ENCODE measurements at regions not wholly inside any gene's neighbourhood (a gene's known extent, or its start where the extent isn't known, plus 50 kb on each side); places are given as distances from the start of the nearest gene placed in this dataset.

DNA sequence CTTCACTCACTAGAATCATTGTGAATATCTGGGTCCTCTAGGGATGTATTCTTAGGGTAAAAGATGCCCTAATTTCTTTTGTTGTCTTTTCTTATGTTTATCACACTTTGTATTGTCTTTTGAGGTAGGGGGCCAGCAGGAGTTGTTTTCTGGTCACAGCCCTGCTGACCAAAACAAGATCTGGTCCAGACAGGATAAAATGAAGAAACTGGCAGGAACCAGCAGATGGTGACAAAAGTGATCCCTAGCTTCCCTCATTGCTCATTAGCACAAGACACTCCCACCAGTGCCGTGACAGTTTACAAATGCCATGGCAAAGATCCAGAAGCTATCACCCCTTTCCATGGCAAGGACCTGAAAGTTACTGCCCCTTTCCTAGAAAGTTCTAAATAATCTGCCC lies 81.7 kb upstream of the CCDC85A start:
- Histone ChIP-seq H3K36me3 (ENCODE audit: control insufficient read depth, insufficient read depth, low read length, severe bottlenecking) (no peaks in the 10 kb centered on the region), H3K9ac (ENCODE audit: low read length) (no peak overlapping the region), H3K27me3 (replicated peaks; ENCODE audit: control insufficient read depth, insufficient read depth, low read length) (peaks cover 6% of the 10 kb centered on the region), H3K4me3 (ENCODE audit: low read length) (no peak overlapping the region), H3K4me1 (ENCODE audit: control insufficient read depth, insufficient read depth, low read length) (no peaks in the 10 kb centered on the region), H3K9me3 (ENCODE audit: control insufficient read depth, low read length) (no peaks in the 10 kb centered on the region)
- no peak for DNase-seq (ENCODE audit: low read depth)

DNA sequence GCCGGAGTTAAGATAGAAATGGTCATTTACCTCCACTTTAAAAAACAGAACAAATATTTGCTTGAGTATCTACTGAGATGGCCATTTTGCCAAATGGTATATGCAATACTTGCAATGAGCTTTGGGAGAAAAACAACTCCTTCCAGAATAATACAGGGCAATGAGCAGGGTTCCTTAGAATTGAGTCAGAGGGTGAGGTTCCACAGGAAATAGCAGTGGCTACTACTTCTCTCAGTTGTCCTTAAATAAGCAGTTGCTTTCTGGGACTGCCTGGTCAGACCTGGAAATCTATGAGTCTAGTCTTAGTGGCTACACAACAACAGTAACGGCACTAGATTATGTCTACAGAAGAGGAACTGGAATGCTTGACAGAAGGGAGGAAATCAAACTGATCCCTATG lies 80.9 kb upstream of the CCDC85A start:
- H3K36me3 ChIP-seq (ENCODE audit: control insufficient read depth, insufficient read depth, low read length, severe bottlenecking) = no peaks in the 10 kb centered on the region
- H3K4me3 ChIP-seq (ENCODE audit: low read length) = no peak overlapping the region
- H3K9ac ChIP-seq (ENCODE audit: low read length) = no peak overlapping the region
- no peaks in the 10 kb centered on the region for H3K9me3 ChIP-seq (ENCODE audit: control insufficient read depth, low read length)
- H3K4me1 ChIP-seq (ENCODE audit: control insufficient read depth, insufficient read depth, low read length) = no peaks in the 10 kb centered on the region
- H3K27me3 ChIP-seq (replicated peaks; ENCODE audit: control insufficient read depth, insufficient read depth, low read length) = peaks cover 6% of the 10 kb centered on the region
- DNase-seq (ENCODE audit: low read depth) = peak; percentile 11

DNA sequence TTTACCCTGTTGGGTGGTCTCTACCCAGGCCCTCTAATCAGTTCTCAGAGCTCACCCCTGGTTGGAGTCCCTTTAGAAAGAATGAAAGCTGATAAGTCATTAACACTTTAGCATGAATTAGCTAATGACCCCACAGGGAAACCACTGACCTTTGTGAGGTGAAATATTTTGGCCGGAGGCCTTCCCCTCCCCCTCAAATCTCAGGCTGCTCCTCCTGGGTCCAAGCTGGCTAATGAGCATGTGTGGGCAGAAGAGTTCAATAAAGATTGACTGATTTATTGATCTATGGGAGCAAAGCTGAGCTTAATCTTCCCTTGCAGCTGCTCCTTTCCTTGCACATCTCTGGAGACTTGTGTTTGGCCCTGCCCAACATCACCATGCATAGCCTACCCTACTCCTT lies 78.8 kb upstream of the CCDC85A start:
- no peak for DNase-seq (ENCODE audit: low read depth)
- Histone ChIP-seq H3K4me3 (ENCODE audit: low read length) (no peak overlapping the region), H3K9ac (ENCODE audit: low read length) (no peak overlapping the region), H3K9me3 (ENCODE audit: control insufficient read depth, low read length) (no peaks in the 10 kb centered on the region), H3K27me3 (replicated peaks; ENCODE audit: control insufficient read depth, insufficient read depth, low read length) (peaks cover 6% of the 10 kb centered on the region), H3K36me3 (ENCODE audit: control insufficient read depth, insufficient read depth, low read length, severe bottlenecking) (no peaks in the 10 kb centered on the region), H3K4me1 (ENCODE audit: control insufficient read depth, insufficient read depth, low read length) (no peaks in the 10 kb centered on the region)

DNA sequence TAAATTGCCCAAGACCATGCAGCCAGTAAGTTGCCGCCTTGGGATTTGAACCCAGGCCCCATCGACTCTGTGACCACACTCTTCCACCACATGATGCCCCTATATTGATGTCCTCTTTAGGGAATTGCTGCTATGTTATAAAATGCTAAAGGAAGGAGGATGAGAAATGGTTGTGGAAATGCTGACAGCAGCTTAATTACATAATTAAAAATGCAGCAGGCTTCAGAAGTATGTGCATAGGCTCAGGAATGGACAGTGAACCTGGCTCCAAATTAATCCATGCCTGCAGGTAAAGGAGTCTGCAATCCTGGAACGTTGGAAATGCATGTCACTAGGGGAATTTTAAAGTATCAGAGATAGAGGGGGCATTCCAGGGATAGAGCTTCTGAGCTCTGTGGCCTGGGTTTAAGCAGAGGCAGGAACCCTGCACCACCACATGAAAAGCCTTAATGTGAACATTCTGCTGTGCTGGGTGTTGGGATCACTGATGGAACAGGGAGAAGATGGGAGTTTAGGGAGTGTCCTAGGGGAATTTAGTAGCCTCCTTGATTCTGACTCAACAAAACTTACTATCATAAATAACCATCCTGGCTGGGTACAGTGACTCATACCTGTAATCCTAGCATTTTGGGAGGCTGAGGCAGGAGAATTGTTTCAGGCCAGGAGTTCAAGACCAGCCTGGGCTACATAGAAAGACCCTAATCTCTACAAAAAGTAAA lies 76.1 kb upstream of the CCDC85A start:
- DNase-seq (ENCODE audit: low read depth) = no peak
- Histone ChIP-seq H3K4me1 (ENCODE audit: control insufficient read depth, insufficient read depth, low read length) (no peaks in the 10 kb centered on the region), H3K36me3 (ENCODE audit: control insufficient read depth, insufficient read depth, low read length, severe bottlenecking) (no peaks in the 10 kb centered on the region), H3K9me3 (ENCODE audit: control insufficient read depth, low read length) (no peaks in the 10 kb centered on the region), H3K9ac (ENCODE audit: low read length) (no peak overlapping the region), H3K4me3 (ENCODE audit: low read length) (no peak overlapping the region), H3K27me3 (replicated peaks; ENCODE audit: control insufficient read depth, insufficient read depth, low read length) (peaks cover 6% of the 10 kb centered on the region)

DNA sequence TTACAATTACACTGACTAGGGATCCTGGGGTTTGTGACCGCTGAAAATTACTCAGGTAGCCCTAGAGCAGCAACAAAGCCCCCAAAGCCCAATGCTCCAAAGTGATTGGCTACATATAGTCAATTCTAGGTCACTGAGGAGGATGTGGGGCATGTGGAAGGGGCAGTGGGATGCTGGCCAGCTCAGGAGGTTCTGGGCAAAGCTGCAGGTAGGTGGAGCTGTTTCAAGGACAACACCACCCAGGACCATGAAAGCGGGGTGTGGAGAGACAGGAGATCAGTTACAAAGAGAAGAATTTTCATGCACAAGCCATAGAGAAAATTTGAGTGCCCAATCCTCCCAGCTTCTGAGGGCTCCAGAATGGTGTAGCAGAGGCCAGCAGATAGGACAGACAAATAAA lies 75.0 kb upstream of the CCDC85A start:
- H3K27me3 ChIP-seq (replicated peaks; ENCODE audit: control insufficient read depth, insufficient read depth, low read length) = peaks cover 12% of the 10 kb centered on the region
- H3K9ac ChIP-seq (ENCODE audit: low read length) = no peak overlapping the region
- DNase-seq (ENCODE audit: low read depth) = no peak
- H3K9me3 ChIP-seq (ENCODE audit: control insufficient read depth, low read length) = no peaks in the 10 kb centered on the region
- H3K4me1 ChIP-seq (ENCODE audit: control insufficient read depth, insufficient read depth, low read length) = no peaks in the 10 kb centered on the region
- H3K4me3 ChIP-seq (ENCODE audit: low read length) = no peak overlapping the region
- H3K36me3 ChIP-seq (ENCODE audit: control insufficient read depth, insufficient read depth, low read length, severe bottlenecking) = no peaks in the 10 kb centered on the region

DNA sequence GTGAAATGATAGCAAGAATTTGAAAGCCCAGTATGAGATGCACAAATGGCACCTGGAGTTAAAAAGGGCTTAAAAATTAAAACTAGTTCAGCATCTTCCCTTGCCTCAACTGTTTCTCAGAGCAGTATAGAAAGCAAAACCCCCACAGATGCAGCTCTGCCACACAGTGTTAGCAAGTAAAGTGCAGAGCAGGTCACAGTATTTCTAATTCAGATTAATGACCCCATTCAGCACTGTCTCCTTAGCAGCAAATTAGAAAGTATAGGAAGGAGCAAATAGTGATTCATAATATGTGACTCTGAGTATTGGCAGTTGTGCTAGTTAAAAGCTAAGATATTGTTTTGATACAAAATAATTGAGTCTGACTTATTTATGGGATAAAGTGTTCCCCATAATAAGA lies 73.8 kb upstream of the CCDC85A start:
- no peaks in the 10 kb centered on the region for H3K9me3 ChIP-seq (ENCODE audit: control insufficient read depth, low read length)
- H3K36me3 ChIP-seq (ENCODE audit: control insufficient read depth, insufficient read depth, low read length, severe bottlenecking) = no peaks in the 10 kb centered on the region
- H3K27me3 ChIP-seq (replicated peaks; ENCODE audit: control insufficient read depth, insufficient read depth, low read length) = peaks cover 19% of the 10 kb centered on the region
- no peak for DNase-seq (ENCODE audit: low read depth)
- H3K4me3 ChIP-seq (ENCODE audit: low read length) = no peak overlapping the region
- no peaks in the 10 kb centered on the region for H3K4me1 ChIP-seq (ENCODE audit: control insufficient read depth, insufficient read depth, low read length)
- no peak overlapping the region for H3K9ac ChIP-seq (ENCODE audit: low read length)

DNA sequence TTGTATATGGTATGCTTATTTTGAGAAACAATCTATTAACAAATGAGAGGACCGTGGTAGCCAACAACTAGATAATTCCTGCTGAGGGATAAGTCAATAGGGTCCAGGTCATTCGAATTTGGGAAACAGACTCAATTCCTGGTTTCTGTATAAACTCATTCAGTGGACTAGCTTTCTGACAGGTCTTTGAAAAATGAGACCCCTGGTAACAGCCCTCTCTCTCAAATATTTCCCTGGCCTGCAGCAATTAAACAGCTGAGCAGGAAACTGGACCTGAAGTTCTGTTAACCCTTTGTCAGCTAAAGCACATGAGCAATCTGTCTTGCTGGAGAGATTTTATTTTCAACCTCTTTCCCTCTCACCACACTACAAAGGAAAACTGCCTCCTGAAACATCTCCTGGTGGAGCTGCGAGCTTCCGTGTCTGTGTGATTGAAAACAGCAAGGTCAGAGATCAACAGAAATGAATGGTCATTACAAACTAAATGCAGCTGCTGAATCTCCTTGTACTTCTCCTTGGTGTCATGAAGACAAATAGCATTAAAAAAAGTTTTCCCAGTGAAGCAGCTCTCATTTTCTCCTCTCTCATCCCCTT lies 70.3 kb upstream of the CCDC85A start:
- Histone ChIP-seq H3K9me3 (ENCODE audit: control insufficient read depth, low read length) (no peaks in the 10 kb centered on the region), H3K4me3 (ENCODE audit: low read length) (no peak overlapping the region), H3K27me3 (replicated peaks; ENCODE audit: control insufficient read depth, insufficient read depth, low read length) (peaks cover 23% of the 10 kb centered on the region), H3K9ac (ENCODE audit: low read length) (no peak overlapping the region), H3K36me3 (ENCODE audit: control insufficient read depth, insufficient read depth, low read length, severe bottlenecking) (no peaks in the 10 kb centered on the region), H3K4me1 (ENCODE audit: control insufficient read depth, insufficient read depth, low read length) (no peaks in the 10 kb centered on the region)
- no peak for DNase-seq (ENCODE audit: low read depth)

DNA sequence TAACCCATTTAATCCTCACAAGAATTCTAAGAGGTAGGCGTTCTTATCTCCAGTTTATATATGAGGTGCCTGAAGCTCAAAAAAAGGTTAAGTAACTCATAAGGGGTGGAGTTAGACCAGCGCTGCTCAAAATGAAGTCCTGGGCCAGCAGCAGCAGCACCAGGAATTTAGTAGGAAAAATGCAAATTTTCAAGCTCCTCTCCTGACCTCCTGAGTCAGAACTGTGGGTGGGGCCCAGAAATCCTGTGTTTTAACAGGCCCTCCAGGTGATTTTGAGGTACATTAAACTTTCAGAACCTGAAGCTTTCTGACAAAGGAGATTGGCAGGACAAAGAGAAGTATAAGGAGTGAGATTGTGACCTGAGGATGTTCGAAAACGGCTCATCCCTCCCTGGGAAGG lies 66.0 kb upstream of the CCDC85A start:
- no peaks in the 10 kb centered on the region for H3K36me3 ChIP-seq (ENCODE audit: control insufficient read depth, insufficient read depth, low read length, severe bottlenecking)
- H3K9me3 ChIP-seq (ENCODE audit: control insufficient read depth, low read length) = no peaks in the 10 kb centered on the region
- no peak for DNase-seq (ENCODE audit: low read depth)
- no peaks in the 10 kb centered on the region for H3K4me1 ChIP-seq (ENCODE audit: control insufficient read depth, insufficient read depth, low read length)
- no peak overlapping the region for H3K9ac ChIP-seq (ENCODE audit: low read length)
- H3K27me3 ChIP-seq (replicated peaks; ENCODE audit: control insufficient read depth, insufficient read depth, low read length) = peaks cover 41% of the 10 kb centered on the region
- no peak overlapping the region for H3K4me3 ChIP-seq (ENCODE audit: low read length)

DNA sequence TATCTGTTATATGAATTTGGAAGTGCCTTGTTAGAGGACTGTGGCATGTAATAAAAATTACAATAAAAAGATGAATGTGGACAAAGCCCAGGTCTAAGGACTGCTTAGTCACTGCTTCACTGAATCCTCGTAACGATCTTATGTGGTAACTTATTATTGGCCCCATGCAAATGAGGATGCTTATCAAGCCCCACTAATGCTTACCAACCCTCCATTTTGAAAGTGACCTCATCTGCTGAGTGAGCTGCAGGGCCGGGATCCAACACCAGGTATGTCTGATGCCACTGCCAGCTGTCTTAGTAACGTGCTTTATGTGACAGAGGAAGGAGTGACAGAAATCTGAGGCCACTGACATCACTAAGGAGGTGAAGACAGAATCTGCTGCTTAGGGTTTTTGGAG lies 65.3 kb upstream of the CCDC85A start:
- H3K9me3 ChIP-seq (ENCODE audit: control insufficient read depth, low read length) = no peaks in the 10 kb centered on the region
- peaks cover 38% of the 10 kb centered on the region for H3K27me3 ChIP-seq (replicated peaks; ENCODE audit: control insufficient read depth, insufficient read depth, low read length)
- H3K9ac ChIP-seq (ENCODE audit: low read length) = no peak overlapping the region
- no peaks in the 10 kb centered on the region for H3K36me3 ChIP-seq (ENCODE audit: control insufficient read depth, insufficient read depth, low read length, severe bottlenecking)
- H3K4me3 ChIP-seq (ENCODE audit: low read length) = no peak overlapping the region
- no peaks in the 10 kb centered on the region for H3K4me1 ChIP-seq (ENCODE audit: control insufficient read depth, insufficient read depth, low read length)
- DNase-seq (ENCODE audit: low read depth) = no peak

DNA sequence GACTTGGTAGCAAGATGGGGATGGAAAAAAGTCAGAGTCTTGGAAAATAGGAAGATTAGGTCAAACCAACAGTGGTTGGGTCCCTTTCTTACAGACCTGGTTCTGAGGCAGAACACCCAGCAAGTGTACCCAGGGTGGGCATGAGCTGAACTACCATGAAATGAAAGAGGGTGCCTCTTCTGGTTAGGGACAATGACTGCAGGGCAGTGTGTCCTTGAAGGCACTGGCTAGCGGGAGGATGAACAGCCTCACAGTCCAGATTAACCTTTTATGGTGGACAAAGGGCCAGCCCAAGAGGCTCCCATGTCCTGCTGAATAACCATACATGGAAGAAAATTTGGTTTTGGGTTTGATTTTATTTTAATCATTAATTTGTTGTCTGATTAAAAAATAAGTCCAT lies 61.8 kb upstream of the CCDC85A start:
- Histone ChIP-seq H3K36me3 (ENCODE audit: control insufficient read depth, insufficient read depth, low read length, severe bottlenecking) (no peaks in the 10 kb centered on the region), H3K9ac (ENCODE audit: low read length) (no peak overlapping the region), H3K4me1 (ENCODE audit: control insufficient read depth, insufficient read depth, low read length) (no peaks in the 10 kb centered on the region), H3K9me3 (ENCODE audit: control insufficient read depth, low read length) (no peaks in the 10 kb centered on the region), H3K27me3 (replicated peaks; ENCODE audit: control insufficient read depth, insufficient read depth, low read length) (peaks cover 41% of the 10 kb centered on the region), H3K4me3 (ENCODE audit: low read length) (no peak overlapping the region)
- DNase-seq (ENCODE audit: low read depth) = no peak

DNA sequence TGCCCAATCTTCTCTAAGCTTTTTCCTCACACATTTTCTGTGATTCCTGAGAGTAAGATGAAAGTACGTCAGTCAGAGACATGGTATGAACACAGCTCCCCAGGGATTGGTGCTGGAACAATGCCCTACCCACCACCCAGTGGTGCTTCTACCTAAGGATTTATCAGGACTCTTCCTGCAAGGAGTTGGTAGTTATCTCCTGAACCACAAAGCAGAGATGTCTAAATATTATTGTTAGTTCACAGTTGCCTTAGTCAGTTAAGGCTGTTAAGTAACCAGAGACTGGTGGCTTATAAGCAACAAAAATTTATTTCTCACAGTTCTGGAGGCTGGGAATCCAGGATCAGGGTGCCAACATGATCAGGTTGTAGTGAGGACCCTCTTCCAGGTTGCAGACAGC lies 60.3 kb upstream of the CCDC85A start:
- DNase-seq (ENCODE audit: low read depth) = no peak
- no peaks in the 10 kb centered on the region for H3K4me1 ChIP-seq (ENCODE audit: control insufficient read depth, insufficient read depth, low read length)
- no peaks in the 10 kb centered on the region for H3K9me3 ChIP-seq (ENCODE audit: control insufficient read depth, low read length)
- H3K27me3 ChIP-seq (replicated peaks; ENCODE audit: control insufficient read depth, insufficient read depth, low read length) = peaks cover 34% of the 10 kb centered on the region
- no peak overlapping the region for H3K4me3 ChIP-seq (ENCODE audit: low read length)
- H3K9ac ChIP-seq (ENCODE audit: low read length) = no peak overlapping the region
- H3K36me3 ChIP-seq (ENCODE audit: control insufficient read depth, insufficient read depth, low read length, severe bottlenecking) = no peaks in the 10 kb centered on the region

DNA sequence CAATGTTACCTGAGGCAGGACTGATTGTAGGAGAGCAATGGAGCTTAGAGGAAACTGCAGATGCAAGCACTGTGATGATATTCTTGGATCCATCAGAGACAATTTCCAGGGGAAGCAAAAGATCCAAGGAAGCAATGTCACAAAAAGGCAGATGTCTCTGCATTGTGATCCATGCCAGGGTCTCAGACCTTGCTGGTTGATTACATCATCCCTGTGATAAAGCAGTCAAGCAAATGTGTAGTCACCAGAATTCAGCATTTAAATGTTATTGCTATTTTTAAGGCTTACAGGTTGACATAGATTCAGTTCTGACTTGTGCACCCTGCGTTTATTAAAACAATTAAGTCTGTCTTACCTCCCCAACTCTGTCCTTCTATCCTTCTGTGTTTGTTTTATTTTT lies 56.8 kb upstream of the CCDC85A start:
- H3K9me3 ChIP-seq (ENCODE audit: control insufficient read depth, low read length) = no peaks in the 10 kb centered on the region
- no peak overlapping the region for H3K4me3 ChIP-seq (ENCODE audit: low read length)
- DNase-seq (ENCODE audit: low read depth) = no peak

More for the DNA sequence above, 56.8 kb upstream of the CCDC85A start:
- Histone ChIP-seq H3K27me3 (replicated peaks; ENCODE audit: control insufficient read depth, insufficient read depth, low read length) (peaks cover 16% of the 10 kb centered on the region), H3K4me1 (ENCODE audit: control insufficient read depth, insufficient read depth, low read length) (peaks cover 3% of the 10 kb centered on the region), H3K36me3 (ENCODE audit: control insufficient read depth, insufficient read depth, low read length, severe bottlenecking) (no peaks in the 10 kb centered on the region), H3K9ac (ENCODE audit: low read length) (no peak overlapping the region)
